Occipital lobe (tissue), 1 donor: ENCODE measurements at regions not wholly inside any gene's neighbourhood (a gene's known extent, or its start where the extent isn't known, plus 50 kb on each side); places are given as distances from the start of the nearest gene placed in this dataset.
"Not testable (repeated sequence)": the region's sequence is repeated elsewhere in the genome, so short reads cannot be mapped to it uniquely, and the experiment has no call there.

Experiments
- DNase-seq: peaks from one replicate; lab custom pipeline; 2025; lab: John Stamatoyannopoulos, UW

GRCh38 chr10:42367532-42368230 is 270.7 kb downstream of the ZNF33B start:
- DNase-seq = peak; percentile 88

- no peak for DNase-seq
Observed at GRCh38 chr10:42351745-42352144, 286.6 kb downstream of the ZNF33B start.

- DNase-seq = not testable (repeated sequence)
Observed at GRCh38 chr10:42336593-42337337, 301.6 kb downstream of the ZNF33B start.

GRCh38 chr10:42335653-42336296 is 302.6 kb downstream of the ZNF33B start:
- DNase-seq = not testable (repeated sequence)

GRCh38 chr10:42304341-42304740 is 334.0 kb downstream of the ZNF33B start:
- no peak for DNase-seq

GRCh38 chr10:42281896-42282295 is 356.5 kb downstream of the ZNF33B start:
- not testable (repeated sequence) for DNase-seq

GRCh38 chr10:42269788-42270187 is 368.6 kb downstream of the ZNF33B start:
- DNase-seq = not testable (repeated sequence)

- not testable (repeated sequence) for DNase-seq
Observed at GRCh38 chr10:42263259-42263658, 375.1 kb downstream of the ZNF33B start.

- not testable (repeated sequence) for DNase-seq
Observed at GRCh38 chr10:42243002-42243401, 395.4 kb downstream of the ZNF33B start.

GRCh38 chr10:42242135-42242805 is 396.1 kb downstream of the ZNF33B start:
- DNase-seq = no peak

- not testable (repeated sequence) for DNase-seq
Observed at GRCh38 chr10:42236401-42236800, 402.0 kb downstream of the ZNF33B start.

GRCh38 chr10:42235736-42236135 is 402.6 kb downstream of the ZNF33B start:
- not testable (repeated sequence) for DNase-seq

- DNase-seq = not testable (repeated sequence)
Observed at GRCh38 chr10:42235241-42235640, 403.1 kb downstream of the ZNF33B start.

GRCh38 chr10:42234506-42234905 is 403.9 kb downstream of the ZNF33B start:
- DNase-seq = not testable (repeated sequence)

GRCh38 chr10:42233461-42234206 is 404.7 kb downstream of the ZNF33B start:
- not testable (repeated sequence) for DNase-seq

- DNase-seq = not testable (repeated sequence)
Observed at GRCh38 chr10:42232955-42233354, 405.4 kb downstream of the ZNF33B start.

GRCh38 chr10:42230812-42231211 is 407.6 kb downstream of the ZNF33B start:
- not testable (repeated sequence) for DNase-seq

- not testable (repeated sequence) for DNase-seq
Observed at GRCh38 chr10:42230115-42230514, 408.3 kb downstream of the ZNF33B start.

GRCh38 chr10:42227859-42228258 is 410.5 kb downstream of the ZNF33B start:
- not testable (repeated sequence) for DNase-seq

GRCh38 chr10:42193588-42193987 is 444.8 kb downstream of the ZNF33B start:
- not testable (repeated sequence) for DNase-seq

GRCh38 chr10:42192450-42192849 is 445.9 kb downstream of the ZNF33B start:
- DNase-seq = not testable (repeated sequence)
